Inflammatory macrophage treated with lipopolysaccharide for 4 hours (primary cell): ENCODE measurements at regions not wholly inside any gene's neighbourhood (a gene's known extent, or its start where the extent isn't known, plus 50 kb on each side); places are given as distances from the start of the nearest gene placed in this dataset.
"Not testable (repeated sequence)": the region's sequence is repeated elsewhere in the genome, so short reads cannot be mapped to it uniquely, and the experiment has no call there.

Experiments used
- DNase-seq: peaks from one replicate; pipeline ENCODE4 v3.0.0-alpha.2; 2020

DNA sequence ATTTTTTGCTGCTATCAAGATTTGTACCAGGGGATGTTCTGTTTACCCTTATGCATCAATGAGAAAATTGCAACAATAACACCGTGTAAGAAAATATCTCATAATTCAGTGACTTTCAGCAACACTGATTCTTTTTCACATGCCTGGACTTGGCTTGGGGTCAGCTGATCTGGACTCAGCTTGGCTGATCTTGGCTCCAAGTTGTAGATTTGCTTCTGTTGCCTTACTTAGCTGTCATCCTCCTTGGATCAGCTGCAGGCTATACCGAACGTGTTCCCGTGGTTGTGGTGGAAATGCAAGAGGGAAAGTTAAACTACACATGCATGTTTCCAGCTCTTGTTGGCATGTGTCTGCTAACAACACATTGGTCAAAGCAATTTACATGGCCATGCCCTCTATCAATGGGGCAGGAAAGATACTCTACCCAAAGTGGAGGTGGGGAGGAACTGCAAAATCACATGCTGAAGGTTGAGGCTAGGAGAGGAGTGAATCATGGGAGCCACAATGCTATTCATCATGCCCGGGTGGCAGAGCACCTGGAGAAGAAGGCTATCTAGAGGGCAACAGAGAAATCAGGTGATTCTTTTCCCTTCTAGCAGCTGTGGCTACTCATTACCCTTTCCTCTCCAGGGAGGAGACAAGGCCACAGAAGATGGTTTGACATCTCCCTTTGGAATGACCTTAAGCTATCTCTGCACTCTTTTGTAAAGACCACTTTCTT lies 1276.3 kb upstream of the AUTS2 start:
- no peak for DNase-seq

DNA sequence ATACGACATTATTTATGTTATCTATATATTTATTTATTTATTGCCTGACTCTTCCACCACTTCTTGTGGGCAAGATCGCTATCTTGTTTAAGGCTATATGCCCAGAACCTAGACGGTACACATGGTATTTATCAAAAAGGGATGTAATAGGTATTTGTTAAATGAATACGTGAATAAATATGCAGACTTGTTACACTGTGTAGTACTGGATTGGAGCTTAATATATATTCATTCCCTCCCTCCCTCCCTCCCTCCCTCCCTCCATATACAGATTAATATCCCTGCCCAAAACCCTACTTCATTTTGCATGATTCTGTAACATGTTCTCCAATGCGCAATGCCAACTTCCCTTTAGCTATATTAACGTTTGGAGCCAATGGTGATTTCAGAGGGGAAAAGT lies 1273.7 kb upstream of the AUTS2 start:
- no peak for DNase-seq

DNA sequence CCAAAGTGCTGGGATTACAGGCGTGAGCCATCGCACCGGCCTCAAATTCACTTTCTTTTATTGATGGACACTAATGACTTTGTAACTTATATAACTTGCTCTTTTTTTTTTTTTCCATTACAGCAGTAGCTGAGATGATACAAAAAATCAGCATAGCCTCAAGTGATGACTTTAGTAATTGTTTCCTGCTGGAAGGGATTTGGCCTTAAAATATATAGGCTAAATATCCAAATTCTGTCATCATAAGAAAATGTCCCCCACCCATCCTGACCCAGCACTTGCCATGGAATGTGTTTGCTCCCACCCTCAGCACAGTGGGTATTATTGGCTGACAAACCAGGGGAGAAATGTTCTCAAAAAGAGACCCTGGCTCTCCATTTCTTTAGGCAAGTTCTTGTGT lies 1264.1 kb upstream of the AUTS2 start:
- DNase-seq: no peak

GRCh38 chr7:68334636-68335272 lies 1263.5 kb upstream of the AUTS2 start:
- no peak for DNase-seq

DNA sequence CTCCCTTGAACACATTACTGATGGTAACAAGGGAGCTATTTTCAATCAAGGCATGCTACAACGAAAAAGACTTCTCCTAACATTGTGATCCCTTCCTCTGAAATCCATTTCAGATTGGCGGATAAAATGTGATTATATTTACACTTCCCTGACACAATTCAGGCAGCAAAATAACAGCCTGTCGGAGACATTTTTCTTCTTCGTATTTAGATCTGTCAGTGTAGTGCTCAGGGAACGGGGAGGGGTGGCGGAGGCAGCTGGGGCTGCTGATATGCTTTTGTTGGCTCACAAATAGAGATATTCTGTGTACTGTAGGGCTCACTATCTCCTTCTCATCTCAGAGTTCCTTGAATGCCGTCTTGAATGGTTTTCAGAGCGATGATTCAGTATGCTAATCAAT lies 1261.7 kb upstream of the AUTS2 start:
- DNase-seq: no peak

DNA sequence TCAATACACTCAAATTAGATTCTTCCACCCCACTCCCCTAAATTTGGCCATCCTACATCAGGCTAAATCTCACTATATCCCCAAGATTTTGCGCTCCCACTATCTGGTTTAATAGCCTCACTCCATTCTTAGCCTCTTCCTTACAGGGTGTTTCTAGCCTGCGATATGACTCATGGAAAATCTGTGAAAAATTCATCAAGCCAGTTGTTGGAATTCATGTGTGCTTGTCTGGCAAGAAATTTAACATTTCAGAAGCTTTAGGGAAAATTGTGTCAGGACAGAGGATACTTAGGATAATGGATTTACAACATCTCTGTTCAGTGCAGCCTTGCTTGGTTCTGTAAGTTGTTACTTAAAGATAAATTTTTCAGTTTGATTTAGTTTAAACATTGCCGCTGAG lies 1249.9 kb upstream of the AUTS2 start:
- no peak for DNase-seq

DNA sequence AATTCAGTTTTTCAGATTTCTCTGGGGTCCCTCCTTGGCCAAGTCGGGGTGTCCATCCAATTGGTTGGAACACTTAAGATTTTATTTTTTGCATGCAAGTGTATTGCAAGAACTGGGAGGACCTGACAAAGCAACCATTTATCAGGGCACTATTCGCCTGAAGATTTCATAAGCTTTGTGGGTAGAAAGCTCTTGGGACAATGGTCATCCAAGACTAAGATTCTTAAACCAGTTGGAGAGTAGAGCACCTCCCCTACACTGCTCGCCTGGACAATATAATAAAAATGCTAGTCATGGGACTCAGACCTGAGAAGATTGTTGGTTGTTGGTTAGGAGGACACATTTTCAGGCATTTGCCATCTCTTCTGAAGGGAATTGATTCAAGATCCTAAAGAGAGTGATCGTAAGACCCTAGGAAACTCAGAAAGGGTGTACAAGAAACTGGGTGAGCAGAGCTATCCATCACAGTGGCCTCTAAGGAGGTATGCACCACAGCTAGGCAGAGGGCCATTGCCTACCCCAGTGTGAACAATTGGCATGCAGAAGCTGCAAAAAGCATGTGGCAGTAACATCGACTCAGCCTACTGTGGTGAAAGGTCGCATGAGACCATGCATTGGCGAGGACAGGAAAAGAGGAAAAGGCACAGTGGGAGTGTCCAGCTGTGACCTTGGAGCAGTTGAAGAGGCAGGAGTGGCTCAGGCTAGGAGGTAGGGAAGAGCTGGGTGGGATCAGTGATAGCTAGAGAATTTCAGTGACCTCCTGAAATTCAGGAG lies 1235.3 kb upstream of the AUTS2 start:
- DNase-seq: no peak

DNA sequence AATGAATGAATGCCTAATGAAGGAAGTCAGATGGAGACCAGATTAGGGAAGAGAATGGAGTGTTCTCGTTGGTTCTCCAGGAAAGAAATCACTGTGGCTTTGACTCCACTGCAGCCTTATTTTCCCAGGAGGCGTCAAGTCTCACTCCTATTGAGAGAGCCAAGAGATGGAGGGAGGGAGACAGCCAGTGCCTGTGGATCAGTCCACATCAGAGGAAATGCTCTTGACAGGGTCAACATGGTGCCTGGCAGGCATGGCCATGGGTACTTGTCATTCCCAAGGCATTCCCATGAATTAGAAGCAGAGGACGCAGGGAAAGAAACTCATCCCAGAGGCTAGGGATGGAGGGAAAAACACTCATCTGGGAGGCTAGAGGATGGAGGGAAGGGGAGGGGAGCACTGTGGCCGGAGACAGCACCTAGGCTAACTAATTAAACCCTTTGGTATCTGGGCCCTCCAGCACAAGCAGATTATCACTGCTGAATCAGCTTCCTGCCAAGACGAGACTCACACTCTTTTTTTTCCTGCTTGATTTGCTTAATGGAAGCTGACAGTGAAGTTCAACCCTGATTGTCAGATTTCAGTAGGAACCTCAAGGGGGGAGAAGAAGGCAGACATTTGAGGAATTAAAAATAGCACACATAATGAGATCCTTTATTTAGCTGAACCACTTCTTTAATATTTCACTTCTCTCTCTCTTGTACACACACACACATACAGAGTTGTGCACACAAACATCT lies 1233.2 kb upstream of the AUTS2 start:
- DNase-seq: no peak

DNA sequence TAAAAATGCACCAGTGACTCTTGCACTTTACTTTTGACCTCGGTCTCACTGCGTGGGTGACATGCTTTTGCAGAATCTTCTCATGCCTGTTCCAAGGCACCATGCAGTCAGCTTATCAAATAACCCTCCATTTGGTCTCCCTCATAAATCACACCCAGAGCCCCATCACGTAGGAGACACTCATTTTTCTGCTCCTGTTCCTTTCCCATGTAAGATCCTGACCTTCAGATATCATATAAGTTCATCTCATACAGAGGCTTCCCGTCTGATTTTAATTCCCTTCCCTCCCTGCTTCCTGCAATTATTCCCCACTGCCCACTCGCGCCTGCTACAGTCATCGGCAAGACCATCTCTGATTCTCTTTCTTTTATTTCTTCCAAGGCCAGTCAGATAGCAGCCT lies 1226.3 kb upstream of the AUTS2 start:
- DNase-seq: no peak

GRCh38 chr7:68376131-68376661 lies 1222.1 kb upstream of the AUTS2 start:
- DNase-seq: no peak

DNA sequence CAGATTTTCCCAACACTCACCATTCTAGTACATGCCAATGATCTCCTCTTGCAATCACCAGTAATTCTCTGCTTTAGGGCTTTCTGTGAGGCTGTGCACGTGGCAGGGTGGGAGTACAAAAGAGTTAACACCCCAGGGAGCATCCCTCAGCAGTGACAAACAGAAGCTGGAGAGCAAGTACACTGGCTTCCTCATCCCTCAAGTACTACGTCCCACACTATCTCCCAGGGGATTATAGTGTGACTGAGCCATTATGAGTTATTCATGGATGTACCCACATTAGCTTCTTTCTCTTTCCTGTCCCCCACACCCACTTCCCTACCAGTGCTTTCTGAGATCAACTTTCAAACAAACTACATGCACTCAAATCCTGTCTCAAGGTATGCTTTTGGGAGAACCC lies 1216.5 kb upstream of the AUTS2 start:
- no peak for DNase-seq

DNA sequence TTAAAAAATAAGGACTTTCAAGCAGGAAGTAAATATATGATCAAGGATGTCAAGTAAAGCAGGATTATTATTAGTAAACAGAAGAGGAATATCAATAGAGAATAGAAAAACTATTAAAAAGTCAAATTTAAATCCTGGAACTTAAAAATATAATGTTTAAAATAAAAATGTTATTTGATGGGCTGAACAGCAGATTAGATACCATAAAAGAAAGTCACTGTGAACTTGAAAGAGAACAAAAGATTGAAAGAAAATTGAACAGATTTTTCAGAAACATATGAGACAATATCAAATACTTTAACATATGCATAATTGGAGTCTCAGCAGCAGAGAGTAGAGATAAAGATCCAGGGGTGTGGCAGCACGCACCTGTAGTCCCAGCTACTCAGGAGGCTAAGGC lies 1213.7 kb upstream of the AUTS2 start:
- no peak for DNase-seq

- DNase-seq: no peak
Measured at GRCh38 chr7:68393051-68393450, 1205.2 kb upstream of the AUTS2 start.

DNA sequence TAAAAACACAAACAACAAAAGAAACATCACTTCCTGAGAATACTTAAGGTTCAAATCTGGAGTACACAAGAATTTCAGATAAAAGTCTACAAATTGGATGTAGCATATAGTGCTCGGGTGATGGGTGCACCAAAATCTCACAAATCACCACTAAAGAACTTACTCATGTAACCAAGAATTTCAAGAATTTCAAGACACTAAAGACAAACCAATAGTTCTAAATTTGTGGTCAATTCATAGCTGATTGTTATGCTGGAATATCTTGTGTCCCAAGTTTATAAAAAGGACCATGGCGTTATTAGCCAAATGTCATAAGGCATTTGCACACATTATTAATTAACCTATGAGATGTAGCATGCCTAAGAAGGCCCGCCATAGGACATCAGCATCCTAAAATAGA lies 1204.1 kb upstream of the AUTS2 start:
- DNase-seq: no peak

DNA sequence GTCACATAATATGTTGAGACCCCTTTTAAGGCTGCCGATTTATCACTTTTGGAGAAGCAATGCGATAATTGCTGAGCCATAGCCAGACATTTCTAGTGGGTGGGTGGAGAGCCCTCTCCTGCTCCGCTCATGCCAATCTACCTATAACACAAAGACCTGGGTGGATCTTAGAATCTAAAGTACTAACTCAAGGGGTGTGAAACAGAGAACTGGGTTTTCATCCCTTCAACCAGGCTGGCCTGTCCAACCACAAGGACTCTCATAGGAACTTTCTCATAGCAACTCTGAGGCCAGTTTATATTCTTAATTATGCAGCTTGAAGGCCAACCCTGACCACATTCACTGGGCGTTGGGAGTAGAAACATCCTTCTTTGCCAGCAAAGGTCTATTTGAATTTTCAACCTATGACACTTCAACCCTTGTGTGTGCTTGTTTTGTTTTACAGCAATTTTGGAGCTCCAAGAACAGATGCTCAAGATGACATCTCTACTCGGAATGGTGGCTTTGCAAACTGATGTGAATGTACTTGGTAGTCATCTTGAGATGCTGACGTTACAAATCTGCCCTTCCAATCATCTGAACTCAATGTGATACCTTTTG lies 1198.2 kb upstream of the AUTS2 start:
- no peak for DNase-seq

DNA sequence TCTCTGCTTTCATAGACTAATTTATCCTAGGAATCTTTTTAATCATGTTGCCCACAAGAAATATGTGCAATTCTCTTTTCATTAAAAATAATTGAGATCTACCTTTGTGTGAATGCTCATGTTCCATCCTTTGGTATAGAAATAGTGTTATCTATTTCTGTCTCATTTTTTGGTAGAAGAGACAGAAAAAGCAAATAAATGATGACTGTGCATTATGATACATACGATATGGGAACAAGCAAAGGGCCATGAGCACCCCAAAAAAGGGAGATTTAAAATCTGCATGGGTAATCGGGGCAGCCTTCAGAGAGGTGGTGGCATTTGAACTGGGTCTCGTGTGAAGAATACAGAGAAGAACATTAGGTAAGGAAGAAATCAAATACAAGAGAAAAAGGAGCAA lies 1197.5 kb upstream of the AUTS2 start:
- no peak for DNase-seq

- no peak for DNase-seq
Measured at GRCh38 chr7:68401313-68401712, 1197.0 kb upstream of the AUTS2 start.

DNA sequence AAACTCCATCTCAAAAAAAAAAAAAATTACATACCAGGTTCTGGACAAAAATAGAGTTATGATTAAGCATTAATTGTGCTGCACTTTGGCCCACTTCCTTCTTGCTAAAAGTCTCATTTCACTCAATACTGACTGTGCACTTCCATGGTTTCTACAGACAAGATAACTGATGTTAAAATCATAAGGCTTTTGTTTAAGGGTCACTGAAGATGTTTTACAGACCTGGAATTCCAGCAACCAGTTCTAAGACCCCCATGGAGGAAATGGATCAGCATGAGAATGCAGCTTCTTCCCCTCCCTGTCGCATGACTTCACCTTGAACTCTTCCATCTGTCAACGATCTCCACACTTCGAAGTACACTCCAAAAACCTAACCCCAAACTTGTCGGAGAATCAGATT lies 1191.8 kb upstream of the AUTS2 start:
- DNase-seq: no peak

GRCh38 chr7:68407460-68407859 lies 1190.8 kb upstream of the AUTS2 start:
- DNase-seq: no peak

GRCh38 chr7:68408873-68409272 lies 1189.4 kb upstream of the AUTS2 start:
- DNase-seq: no peak

DNA sequence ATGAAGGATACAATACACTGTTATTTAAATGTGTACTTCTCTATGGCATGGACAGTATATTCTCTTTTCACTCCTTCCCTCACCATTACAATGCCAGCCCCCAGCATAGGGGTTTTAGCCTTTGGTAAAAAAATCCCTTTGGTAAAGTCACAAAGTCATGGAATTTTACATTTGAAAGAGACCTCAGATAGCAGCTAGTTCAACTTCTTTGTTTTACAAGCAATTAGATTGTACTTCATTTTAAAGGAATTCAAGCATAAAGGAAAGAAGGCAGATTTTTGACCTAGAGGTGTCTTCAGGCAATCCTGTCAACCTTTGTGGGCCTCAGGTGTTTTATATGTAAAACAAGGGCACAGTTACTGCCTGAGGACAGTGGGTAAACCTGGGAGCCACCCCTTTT lies 1188.4 kb upstream of the AUTS2 start:
- DNase-seq: no peak

- not testable (repeated sequence) for DNase-seq
Measured at GRCh38 chr7:68410693-68411092, 1187.6 kb upstream of the AUTS2 start.

DNA sequence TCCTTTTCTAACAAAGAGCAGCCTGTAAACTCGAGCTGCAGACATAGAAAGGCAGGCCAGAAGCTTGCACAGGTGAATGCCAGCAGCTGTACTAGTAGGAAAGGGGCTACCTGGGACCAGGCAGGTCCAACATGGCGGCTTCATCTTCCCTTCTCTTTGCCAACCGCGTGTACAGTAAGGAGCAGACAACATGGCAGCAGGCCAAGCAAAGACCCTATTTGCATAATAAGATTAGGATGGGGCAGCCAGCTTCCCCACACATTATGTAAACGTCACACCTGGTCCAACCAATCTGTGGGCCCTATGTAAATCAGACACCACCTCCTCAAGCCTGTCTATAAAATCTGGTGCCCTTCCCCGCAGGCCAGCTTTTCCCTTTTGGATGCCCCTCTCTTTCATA lies 1186.5 kb upstream of the AUTS2 start:
- DNase-seq: no peak
